ENCODE measurements at regions not wholly inside any gene's neighbourhood (a gene's known extent, or its start where the extent isn't known, plus 50 kb on each side); places are given as distances from the start of the nearest gene placed in this dataset.

DNA sequence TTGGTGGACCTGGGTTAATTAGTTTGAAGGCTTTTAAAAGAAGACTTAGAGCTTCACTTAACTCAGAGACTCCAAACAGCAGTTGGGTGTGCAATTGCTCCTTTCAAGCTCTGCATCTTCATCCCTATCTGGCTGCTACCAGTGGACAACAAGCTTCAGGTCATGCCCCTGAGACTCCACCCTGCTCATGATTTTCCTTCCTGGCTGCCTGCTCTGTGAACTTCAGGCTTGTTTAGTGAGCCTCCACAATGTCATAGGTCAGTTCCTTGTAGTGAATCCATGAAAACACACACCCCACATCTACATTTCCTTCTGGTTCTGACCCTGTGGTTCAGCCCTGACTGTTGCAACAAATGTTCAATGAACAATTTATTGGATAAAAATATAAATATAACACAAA lies 61.1 kb upstream of the MARCKS start:
- Histone ChIP-seq H3K79me2 (ENCODE audit: insufficient read depth, low read length) (no peaks in the 10 kb centered on the region), H2AFZ (ENCODE audit: low read depth, low read length) (no peak overlapping the region), H3K4me1 (ENCODE audit: insufficient read depth, low read length) (no peaks in the 10 kb centered on the region), H3K27ac (ENCODE audit: low read depth, low read length) (no peak overlapping the region), H3K4me2 (ENCODE audit: low read length) (no peak overlapping the region), H3K9ac (ENCODE audit: low read length) (no peak overlapping the region), H3K9me3 (ENCODE audit: insufficient read depth, low read depth, low read length) (no peaks in the 10 kb centered on the region), H3K36me3 (ENCODE audit: insufficient read depth, low read length) (no peaks in the 10 kb centered on the region), H3K27me3 (ENCODE audit: insufficient read depth, low read length) (no peaks in the 10 kb centered on the region), H4K20me1 (ENCODE audit: insufficient read depth, low read length) (no peaks in the 10 kb centered on the region), H3K4me3 (ENCODE audit: insufficient read depth, low read depth, low read length) (no peak overlapping the region)
- no peak overlapping the region for H3K4me3 Mint-ChIP-seq (ENCODE audit: unreplicated experiment)
- TF ChIP-seq EZH2 (IDR thresholded peaks at IDR 0.05; ENCODE audit: insufficient read depth, low read length) = no peak
- TF ChIP-seq, protein P1, sequence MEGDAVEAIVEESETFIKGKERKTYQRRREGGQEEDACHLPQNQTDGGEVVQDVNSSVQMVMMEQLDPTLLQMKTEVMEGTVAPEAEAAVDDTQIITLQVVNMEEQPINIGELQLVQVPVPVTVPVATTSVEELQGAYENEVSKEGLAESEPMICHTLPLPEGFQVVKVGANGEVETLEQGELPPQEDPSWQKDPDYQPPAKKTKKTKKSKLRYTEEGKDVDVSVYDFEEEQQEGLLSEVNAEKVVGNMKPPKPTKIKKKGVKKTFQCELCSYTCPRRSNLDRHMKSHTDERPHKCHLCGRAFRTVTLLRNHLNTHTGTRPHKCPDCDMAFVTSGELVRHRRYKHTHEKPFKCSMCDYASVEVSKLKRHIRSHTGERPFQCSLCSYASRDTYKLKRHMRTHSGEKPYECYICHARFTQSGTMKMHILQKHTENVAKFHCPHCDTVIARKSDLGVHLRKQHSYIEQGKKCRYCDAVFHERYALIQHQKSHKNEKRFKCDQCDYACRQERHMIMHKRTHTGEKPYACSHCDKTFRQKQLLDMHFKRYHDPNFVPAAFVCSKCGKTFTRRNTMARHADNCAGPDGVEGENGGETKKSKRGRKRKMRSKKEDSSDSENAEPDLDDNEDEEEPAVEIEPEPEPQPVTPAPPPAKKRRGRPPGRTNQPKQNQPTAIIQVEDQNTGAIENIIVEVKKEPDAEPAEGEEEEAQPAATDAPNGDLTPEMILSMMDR (IDR thresholded peaks at IDR 0.05; ENCODE audit: insufficient read depth, low read depth, low read length) = no peak
- H3K4me1 Mint-ChIP-seq (ENCODE audit: low read depth, unreplicated experiment) = no peaks in the 10 kb centered on the region
- H3K27ac Mint-ChIP-seq (ENCODE audit: unreplicated experiment) = no peak overlapping the region
- FAIRE-seq = no peak
- H3K9me3 Mint-ChIP-seq (ENCODE audit: unreplicated experiment) = no peaks in the 10 kb centered on the region
- no peak for DNase-seq (ENCODE audit: low read depth)
- no peaks in the 10 kb centered on the region for H3K36me3 Mint-ChIP-seq (ENCODE audit: low read depth, unreplicated experiment)
- H3K27me3 Mint-ChIP-seq (ENCODE audit: low read depth, unreplicated experiment) = no peaks in the 10 kb centered on the region

DNA sequence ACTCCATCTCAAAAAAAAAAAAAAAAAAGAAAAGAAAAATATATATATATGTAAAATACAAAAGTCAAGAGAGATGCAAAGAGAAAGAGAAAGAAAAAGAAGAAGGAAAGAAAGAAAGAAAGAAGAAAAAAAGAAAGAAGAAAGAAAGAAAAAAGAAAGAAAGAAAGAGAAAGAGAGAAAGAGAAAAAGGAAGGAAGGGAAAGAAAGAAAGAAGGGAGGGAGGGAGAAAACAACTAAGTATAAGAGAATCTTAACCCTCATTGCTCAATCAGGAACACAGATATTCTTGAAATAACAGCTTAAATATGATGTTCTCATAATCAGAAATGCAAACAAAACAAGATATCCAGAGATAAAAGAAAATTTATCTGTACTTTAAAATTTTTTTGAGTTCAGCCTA lies 54.4 kb upstream of the MARCKS start:
- H3K36me3 Mint-ChIP-seq (ENCODE audit: low read depth, unreplicated experiment) = no peaks in the 10 kb centered on the region
- H3K4me1 Mint-ChIP-seq (ENCODE audit: low read depth, unreplicated experiment) = no peaks in the 10 kb centered on the region
- no peak overlapping the region for H3K27ac ChIP-seq (ENCODE audit: low read depth, low read length)
- no peaks in the 10 kb centered on the region for H3K4me1 ChIP-seq (ENCODE audit: insufficient read depth, low read length)
- no peaks in the 10 kb centered on the region for H3K27me3 Mint-ChIP-seq (ENCODE audit: low read depth, unreplicated experiment)
- H3K4me3 Mint-ChIP-seq (ENCODE audit: unreplicated experiment) = no peak overlapping the region
- no peaks in the 10 kb centered on the region for H3K36me3 ChIP-seq (ENCODE audit: insufficient read depth, low read length)
- H4K20me1 ChIP-seq (ENCODE audit: insufficient read depth, low read length) = no peaks in the 10 kb centered on the region
- H3K27me3 ChIP-seq (ENCODE audit: insufficient read depth, low read length) = no peaks in the 10 kb centered on the region
- H3K4me3 ChIP-seq (ENCODE audit: insufficient read depth, low read depth, low read length) = no peak overlapping the region
- no peaks in the 10 kb centered on the region for H3K79me2 ChIP-seq (ENCODE audit: insufficient read depth, low read length)
- FAIRE-seq (no peak), DNase-seq (ENCODE audit: low read depth) (no peak)
- TF ChIP-seq, protein P1 (IDR thresholded peaks at IDR 0.05; ENCODE audit: insufficient read depth, low read depth, low read length) = no peak
- TF ChIP-seq EZH2 (IDR thresholded peaks at IDR 0.05; ENCODE audit: insufficient read depth, low read length) = no peak
- H3K9me3 ChIP-seq (ENCODE audit: insufficient read depth, low read depth, low read length) = no peaks in the 10 kb centered on the region
- H3K9me3 Mint-ChIP-seq (ENCODE audit: unreplicated experiment) = peaks cover 2% of the 10 kb centered on the region
- H3K4me2 ChIP-seq (ENCODE audit: low read length) = no peak overlapping the region
- H3K27ac Mint-ChIP-seq (ENCODE audit: unreplicated experiment) = no peak overlapping the region
- no peak overlapping the region for H3K9ac ChIP-seq (ENCODE audit: low read length)
- H2AFZ ChIP-seq (ENCODE audit: low read depth, low read length) = no peak overlapping the region

DNA sequence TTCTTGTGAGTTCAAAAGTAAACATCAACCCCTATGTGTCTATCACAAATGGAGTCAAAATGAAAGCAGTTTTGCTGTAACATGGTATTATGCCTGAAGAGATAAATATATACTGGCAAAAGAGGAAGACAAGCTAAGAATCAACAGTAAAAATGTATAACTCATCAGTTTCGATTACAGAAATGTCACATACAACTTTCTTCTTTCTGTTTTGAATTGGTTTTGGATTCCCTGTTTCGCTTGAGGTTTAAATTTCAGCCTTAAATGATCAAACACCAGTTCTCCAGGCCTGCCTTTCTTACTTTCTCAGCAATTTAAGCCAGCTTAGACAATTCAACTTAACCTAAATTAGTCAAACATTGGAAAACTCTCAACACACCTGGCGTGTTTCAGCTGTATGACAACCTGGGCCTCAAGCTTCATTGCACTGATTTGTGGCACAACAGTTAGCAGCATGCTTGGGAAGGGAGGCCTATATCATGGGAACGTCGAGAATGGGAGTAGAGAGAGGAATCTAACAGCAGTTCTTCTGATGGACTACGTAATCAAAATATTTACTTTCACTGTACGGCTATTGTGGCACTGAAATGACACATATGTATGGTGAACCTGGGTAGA lies 51.9 kb upstream of the MARCKS start:
- H3K4me1 ChIP-seq (ENCODE audit: insufficient read depth, low read length) = no peaks in the 10 kb centered on the region
- TF ChIP-seq, protein P1 (IDR thresholded peaks at IDR 0.05; ENCODE audit: insufficient read depth, low read depth, low read length) = no peak
- no peak for TF ChIP-seq EZH2 (IDR thresholded peaks at IDR 0.05; ENCODE audit: insufficient read depth, low read length)
- H3K36me3 Mint-ChIP-seq (ENCODE audit: low read depth, unreplicated experiment) = no peaks in the 10 kb centered on the region
- DNase-seq (ENCODE audit: low read depth) (no peak), FAIRE-seq (no peak)
- H3K4me2 ChIP-seq (ENCODE audit: low read length) = no peak overlapping the region
- no peaks in the 10 kb centered on the region for H3K27me3 Mint-ChIP-seq (ENCODE audit: low read depth, unreplicated experiment)
- no peaks in the 10 kb centered on the region for H4K20me1 ChIP-seq (ENCODE audit: insufficient read depth, low read length)
- H3K36me3 ChIP-seq (ENCODE audit: insufficient read depth, low read length) = no peaks in the 10 kb centered on the region
- H3K9me3 Mint-ChIP-seq (ENCODE audit: unreplicated experiment) = peaks cover 2% of the 10 kb centered on the region
- no peaks in the 10 kb centered on the region for H3K9me3 ChIP-seq (ENCODE audit: insufficient read depth, low read depth, low read length)
- no peak overlapping the region for H3K4me3 ChIP-seq (ENCODE audit: insufficient read depth, low read depth, low read length)
- H3K4me3 Mint-ChIP-seq (ENCODE audit: unreplicated experiment) = no peak overlapping the region
- no peak overlapping the region for H3K27ac ChIP-seq (ENCODE audit: low read depth, low read length)
- H3K79me2 ChIP-seq (ENCODE audit: insufficient read depth, low read length) = no peaks in the 10 kb centered on the region
- no peak overlapping the region for H3K9ac ChIP-seq (ENCODE audit: low read length)
- no peaks in the 10 kb centered on the region for H3K27me3 ChIP-seq (ENCODE audit: insufficient read depth, low read length)
- no peak overlapping the region for H3K27ac Mint-ChIP-seq (ENCODE audit: unreplicated experiment)
- no peaks in the 10 kb centered on the region for H3K4me1 Mint-ChIP-seq (ENCODE audit: low read depth, unreplicated experiment)
- no peak overlapping the region for H2AFZ ChIP-seq (ENCODE audit: low read depth, low read length)
